SH-SY5Y (cell line): ENCODE measurements at regions not wholly inside any gene's neighbourhood (a gene's known extent, or its start where the extent isn't known, plus 50 kb on each side); places are given as distances from the start of the nearest gene placed in this dataset.

ENCODE experiments used
- GATA2 ChIP-seq: IDR thresholded peaks from 2 replicates; pipeline ENCODE4 v1.6.1; 2011; ENCODE audit warnings: mild to moderate bottlenecking, low read depth, low read length
- GATA3 ChIP-seq: IDR thresholded peaks from 2 replicates; pipeline ENCODE4 v1.6.1; 2011; ENCODE audit warnings: low read depth, mild to moderate bottlenecking, low read length, moderate library complexity

GRCh38 chr2:66273933-66274490 is 160.9 kb upstream of the MEIS1 start:
- TF ChIP-seq GATA3 (no peak), GATA2 (no peak)
